ENCODE measurements at regions not wholly inside any gene's neighbourhood (a gene's known extent, or its start where the extent isn't known, plus 50 kb on each side); places are given as distances from the start of the nearest gene placed in this dataset.

GRCh38 chr9:80811003-80811402, 878.3 kb downstream of the TLE1 start:
- H4K20me1 ChIP-seq (replicated peaks in 1 of 2; ENCODE audit: control insufficient read depth in 1 of 2, insufficient read depth in 2 of 2, low read length in 2 of 2) = no peaks in the 10 kb centered on the region
- no peak for TF ChIP-seq SUZ12 (IDR thresholded peaks at IDR 0.05; ENCODE audit: low read length)
- TF ChIP-seq MAFK (IDR thresholded peaks at IDR 0.05; ENCODE audit: low read depth, low read length) = no peak
- no peak for TF ChIP-seq MAX (IDR thresholded peaks at IDR 0.05)
- no peak for TF ChIP-seq RBBP5 (IDR thresholded peaks at IDR 0.05; ENCODE audit: borderline replicate concordance, low read depth, low read length)
- TF ChIP-seq EP300 (IDR thresholded peaks at IDR 0.05; ENCODE audit: borderline replicate concordance in 1 of 2, low read depth in 2 of 2, low read length in 2 of 2) = no peak
- TF ChIP-seq RXRA (IDR thresholded peaks at IDR 0.05; ENCODE audit: insufficient read depth, low read depth, low read length) = no peak
- TF ChIP-seq ATF2 (IDR thresholded peaks at IDR 0.05; ENCODE audit: low read length) = no peak
- no peak for TF ChIP-seq EZH2 (IDR thresholded peaks at IDR 0.05; ENCODE audit: low read depth, low read length, severe bottlenecking)
- TF ChIP-seq ATF3 (IDR thresholded peaks at IDR 0.05; ENCODE audit: insufficient read depth, low read depth, low read length) = no peak
- TF ChIP-seq TCF12 (IDR thresholded peaks at IDR 0.05; ENCODE audit: low read depth, low read length) = no peak
- no peak for TF ChIP-seq SP1 (IDR thresholded peaks at IDR 0.05; ENCODE audit: low read depth, low read length)
- no peak for TF ChIP-seq BCL11A (IDR thresholded peaks at IDR 0.05; ENCODE audit: low read depth in 2 of 2, low read length in 2 of 2)
- TF ChIP-seq SIRT6 (IDR thresholded peaks at IDR 0.05; ENCODE audit: low read length) = no peak
- TF ChIP-seq ASH2L (IDR thresholded peaks at IDR 0.05; ENCODE audit: low read length) = no peak

More at GRCh38 chr9:80811003-80811402, 878.3 kb downstream of the TLE1 start:
- no peak overlapping the region for H2BK12ac ChIP-seq (ENCODE audit: low read depth, low read length)
- no peak overlapping the region for H2BK120ac ChIP-seq (replicated peaks; ENCODE audit: low read depth, low read length)
- no peak overlapping the region for H4K8ac ChIP-seq (ENCODE audit: extremely low read depth, insufficient read depth, low read length)
- H2BK15ac ChIP-seq (ENCODE audit: low read length) = no peak overlapping the region
- H3K27me3 ChIP-seq (replicated peaks in 1 of 4; ENCODE audit: control insufficient read depth in 3 of 4, extremely low read depth in 1 of 4, insufficient read depth in 3 of 4, low read length in 3 of 4) = no peaks in the 10 kb centered on the region
- H3K9ac ChIP-seq (replicated peaks in 1 of 4; ENCODE audit: extremely low read depth in 1 of 4, low read depth in 3 of 4, low read length in 3 of 4) = no peak overlapping the region
- H3K27ac ChIP-seq (ENCODE audit: low read depth, low read length) = no peak overlapping the region
- H3K79me1 ChIP-seq (ENCODE audit: low read depth, low read length) = no peaks in the 10 kb centered on the region
- no peak overlapping the region for H3K56ac ChIP-seq (replicated peaks; ENCODE audit: insufficient read length, low read depth, low read length)
- no peak overlapping the region for H3K4me2 ChIP-seq (ENCODE audit: insufficient read depth in 1 of 2, low read depth in 2 of 2, low read length in 2 of 2)
- H3K18ac ChIP-seq (ENCODE audit: extremely low read depth, low read length) = no peak overlapping the region
- H3K9me3 ChIP-seq (ENCODE audit: insufficient read depth in 2 of 2, low read depth in 1 of 2, low read length in 1 of 2) = no peaks in the 10 kb centered on the region
- H2BK5ac ChIP-seq (ENCODE audit: low read depth, low read length) = no peak overlapping the region
- no peak overlapping the region for H4K5ac ChIP-seq (ENCODE audit: insufficient read length, low read depth, low read length)
- no peak for FAIRE-seq
- ChIA-PET CTCF (ENCODE audit: partially characterized antibody) (no interaction called here), POLR2A (ENCODE audit: partially characterized antibody) (no interaction called here)
- no peaks in the 10 kb centered on the region for H3K36me3 ChIP-seq (ENCODE audit: control insufficient read depth in 2 of 4, insufficient read depth in 4 of 4, low read length in 3 of 4)
- no peaks in the 10 kb centered on the region for H3K4me1 ChIP-seq (replicated peaks in 1 of 4; ENCODE audit: control insufficient read depth in 3 of 4, insufficient read depth in 4 of 4, low read length in 3 of 4)
- H3K23me2 ChIP-seq (ENCODE audit: low read depth, low read length) = no peaks in the 10 kb centered on the region
- H3K23ac ChIP-seq (ENCODE audit: insufficient read length) = no peak overlapping the region
- H3K79me2 ChIP-seq (ENCODE audit: control insufficient read depth in 1 of 2, insufficient read depth in 2 of 2, low read length in 2 of 2) = no peaks in the 10 kb centered on the region
- H2AFZ ChIP-seq (ENCODE audit: low read length) = no peak overlapping the region
- H3K4me3 ChIP-seq (ENCODE audit: extremely low read depth in 1 of 4, insufficient read depth in 2 of 4, low read depth in 3 of 4, low read length in 4 of 4) = no peak overlapping the region
- H4K91ac ChIP-seq (replicated peaks; ENCODE audit: insufficient read length, low read length) = no peak overlapping the region
- no peak overlapping the region for H2AK5ac ChIP-seq (ENCODE audit: low read depth, low read length)
- no peak for DNase-seq (ENCODE audit: low read depth in 1 of 2, low spot score in 2 of 2)
- no peak overlapping the region for H2BK20ac ChIP-seq (ENCODE audit: low read length)
- no peak overlapping the region for H3K14ac ChIP-seq (ENCODE audit: insufficient read length)
- no peak overlapping the region for H3K4ac ChIP-seq (replicated peaks; ENCODE audit: insufficient read length, low read depth, low read length)
